B cell (primary cell): ENCODE measurements at regions not wholly inside any gene's neighbourhood (a gene's known extent, or its start where the extent isn't known, plus 50 kb on each side); places are given as distances from the start of the nearest gene placed in this dataset.

ENCODE experiments used
- ATAC-seq: fragments of 200-7000 bp; cut with Tn5 transposase; one replicate; pipeline ENCODE4 v1.10.0; 2021; ENCODE audit warnings: low read depth, mild to moderate bottlenecking, moderate number of reproducible peaks, moderate library complexity
- CTCF ChIA-PET: fragments of 350-600 bp; sonication (Branson Sonifier 250); formaldehyde crosslinking; loops from one replicate; lab custom pipeline; 2021; ENCODE audit warnings: antibody characterized with exemption, inconsistent platforms; lab: Charles Lee
- POLR2A ChIA-PET: fragments of 350-600 bp; sonication (Branson Sonifier 250); formaldehyde crosslinking; loops from one replicate; lab custom pipeline; 2021; ENCODE audit warnings: antibody characterized with exemption; lab: Charles Lee
- DNase-seq: peaks from one replicate; pipeline ENCODE4 v3.0.0; 2013
- H2AFZ ChIP-seq: 2 replicates; pipeline ENCODE4 v1.6.1; 2012; ENCODE audit warnings: mild to moderate bottlenecking, low read depth, low read length; ENCODE audit not compliant: insufficient read depth, poor library complexity, severe bottlenecking
- H3K27ac ChIP-seq, 2 donors: 1 replicate in 1 of 2; 2 replicates in 1 of 2; pipeline ENCODE4 v1.5.1; 2012 to 2013; ENCODE audit warnings: low read length in 2 of 2, mild to moderate bottlenecking in 2 of 2, moderate library complexity in 1 of 2
- H3K27me3 ChIP-seq, 4 experiments: fragments of 200-600 bp in 1 of 4; sonication (generic) in 1 of 4; replicated peaks in 1 of 4; 1 replicate in 2 of 4; 2 replicates in 2 of 4; pipeline versions ENCODE4 v1.6.1 to v1.7.0; 2013 to 2016; ENCODE audit warnings: low read length in 3 of 4, mild to moderate bottlenecking in 2 of 4, mixed read lengths in 1 of 4, moderate library complexity in 1 of 4; ENCODE audit not compliant: insufficient read depth in 4 of 4, control insufficient read depth in 3 of 4; ENCODE audit errors: control extremely low read depth in 1 of 4
- H3K36me3 ChIP-seq, 2 experiments: replicated peaks in 1 of 2; 1 replicate in 1 of 2; 2 replicates in 1 of 2; pipeline versions ENCODE4 v1.6.1 to v1.7.1; 2013; ENCODE audit warnings: low read length in 1 of 2; ENCODE audit not compliant: insufficient read depth in 2 of 2, control insufficient read depth in 1 of 2; ENCODE audit errors: control extremely low read depth in 1 of 2, extremely low read depth in 1 of 2
- H3K4me1 ChIP-seq, 2 donors: fragments of 200-600 bp in 1 of 2; sonication (generic) in 1 of 2; 1 replicate in 1 of 2; 2 replicates in 1 of 2; pipeline versions ENCODE4 v1.5.1 to v1.6.1; 2013 to 2017; ENCODE audit warnings: low read length in 2 of 2; ENCODE audit not compliant: control insufficient read depth in 2 of 2, insufficient read depth in 2 of 2
- H3K4me2 ChIP-seq: replicated peaks from 2 replicates; pipeline ENCODE3; 2012; ENCODE audit warnings: mild to moderate bottlenecking, low read depth, low read length; ENCODE audit not compliant: poor library complexity, severe bottlenecking
- H3K4me3 ChIP-seq, 5 experiments: fragments of 200-600 bp in 1 of 5; sonication (generic) in 1 of 5; 1 replicate in 3 of 5; 2 replicates in 2 of 5; pipeline versions ENCODE4 v1.5.1 to v1.7.0; 2011 to 2016; ENCODE audit warnings: low read length in 4 of 5, mild to moderate bottlenecking in 4 of 5, low read depth in 2 of 5, control low read depth in 1 of 5, moderate library complexity in 1 of 5; ENCODE audit not compliant: insufficient read depth in 1 of 5; ENCODE audit errors: control extremely low read depth in 1 of 5, extremely low read depth in 1 of 5
- H3K79me2 ChIP-seq: fragments of 200-600 bp; sonication (generic); one replicate; pipeline ENCODE4 v1.6.0; 2016; ENCODE audit warnings: low read length; ENCODE audit not compliant: control insufficient read depth, insufficient read depth
- H3K9ac ChIP-seq: fragments of 200-600 bp; sonication (generic); 2 replicates; pipeline ENCODE4 v1.6.1; 2017; ENCODE audit warnings: mild to moderate bottlenecking, low read length, moderate library complexity
- H3K9me3 ChIP-seq, 3 donors: one replicate each; pipeline versions ENCODE4 v1.6.1 to v1.7.1; 2013; ENCODE audit warnings: low read length in 2 of 3; ENCODE audit not compliant: control insufficient read depth in 2 of 3, insufficient read depth in 1 of 3; ENCODE audit errors: control extremely low read depth in 1 of 3
- H4K20me1 ChIP-seq: 2 replicates; pipeline ENCODE4 v1.6.0; 2012; ENCODE audit warnings: mild to moderate bottlenecking, low read length; ENCODE audit not compliant: insufficient read depth, control insufficient read depth, poor library complexity, severe bottlenecking
- H3K27ac Mint-ChIP-seq: one replicate; pipeline ENCODE4 v1.8.0; 2021; ENCODE audit warnings: mixed read lengths
- H3K27me3 Mint-ChIP-seq: one replicate; pipeline ENCODE4 v1.8.0; 2021; ENCODE audit warnings: mixed read lengths
- H3K4me1 Mint-ChIP-seq: one replicate; pipeline ENCODE4 v1.8.0; 2021; ENCODE audit warnings: mixed read lengths
- H3K4me3 Mint-ChIP-seq: one replicate; pipeline ENCODE4 v1.8.0; 2021; ENCODE audit warnings: mixed read lengths
- H3K9me3 Mint-ChIP-seq: one replicate; pipeline ENCODE4 v1.8.0; 2022; ENCODE audit warnings: mixed read lengths; ENCODE audit not compliant: insufficient read depth
- EZH2 ChIP-seq: IDR thresholded peaks from 2 replicates; pipeline ENCODE4 v1.6.1; 2012; ENCODE audit warnings: borderline replicate concordance, low read depth, mild to moderate bottlenecking, moderate library complexity, low read length; ENCODE audit not compliant: insufficient read depth, poor library complexity, severe bottlenecking
- WGBS: methylation state at CpG from one replicate; pipeline ENCODE4 v1.1.5; 2013; ENCODE audit warnings: missing lambda C conversion rate; ENCODE audit not compliant: insufficient coverage; 5-methylcytosine and 5-hydroxymethylcytosine counted together
- intact Hi-C: fragments of 100-400 bp; cut with micrococcal nuclease; formaldehyde crosslinking; loops from one replicate; pipeline ENCODE4 v1.10.0; 2022
- TF ChIP-seq, protein P1 (sequence below): fragments of 200-600 bp; IDR thresholded peaks from one replicate; pipeline ENCODE4 v1.8.0; 2022; ENCODE audit warnings: antibody characterized with exemption, mild to moderate bottlenecking

DNA sequence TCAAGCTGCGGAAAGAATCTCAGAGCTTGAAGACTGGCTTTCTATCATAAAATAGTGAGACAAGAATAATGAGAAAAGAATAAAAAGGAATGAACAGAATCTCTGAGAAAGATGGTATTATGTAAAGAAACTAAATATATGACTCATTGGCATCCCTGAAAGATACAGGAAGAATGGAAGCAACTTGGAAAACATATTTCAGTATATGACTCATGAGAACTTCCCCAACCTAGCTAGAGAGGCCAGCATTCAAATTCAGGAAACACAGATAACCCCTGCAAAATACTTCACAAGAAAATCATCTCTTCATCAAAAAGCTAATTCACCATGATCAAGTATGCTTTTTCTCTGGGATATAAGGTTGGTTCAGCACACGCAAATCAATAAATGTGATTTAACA lies 2318.0 kb downstream of the PCDH9 start:
- Histone ChIP-seq H3K9me3 (no peaks in the 10 kb centered on the region), H3K4me1 (no peaks in the 10 kb centered on the region), H3K27ac (no peak overlapping the region), H3K4me3 (no peak overlapping the region), H4K20me1 (no peaks in the 10 kb centered on the region), H3K4me2 (no peak overlapping the region), H2AFZ (no peak overlapping the region), H3K27me3 (no peaks in the 10 kb centered on the region), H3K9ac (no peak overlapping the region), H3K79me2 (no peaks in the 10 kb centered on the region), H3K36me3 (no peaks in the 10 kb centered on the region)
- intact Hi-C loops: no loop called here
- WGBS: no CpG with 5 or more reads among the region's 2 CpGs
- Mint-ChIP-seq H3K9me3 (peaks cover 9% of the 10 kb centered on the region), H3K4me1 (no peaks in the 10 kb centered on the region), H3K27me3 (no peaks in the 10 kb centered on the region), H3K4me3 (no peak overlapping the region), H3K27ac (no peak overlapping the region)
- DNase-seq: no peak
- no peak for TF ChIP-seq EZH2
- TF ChIP-seq, protein P1, sequence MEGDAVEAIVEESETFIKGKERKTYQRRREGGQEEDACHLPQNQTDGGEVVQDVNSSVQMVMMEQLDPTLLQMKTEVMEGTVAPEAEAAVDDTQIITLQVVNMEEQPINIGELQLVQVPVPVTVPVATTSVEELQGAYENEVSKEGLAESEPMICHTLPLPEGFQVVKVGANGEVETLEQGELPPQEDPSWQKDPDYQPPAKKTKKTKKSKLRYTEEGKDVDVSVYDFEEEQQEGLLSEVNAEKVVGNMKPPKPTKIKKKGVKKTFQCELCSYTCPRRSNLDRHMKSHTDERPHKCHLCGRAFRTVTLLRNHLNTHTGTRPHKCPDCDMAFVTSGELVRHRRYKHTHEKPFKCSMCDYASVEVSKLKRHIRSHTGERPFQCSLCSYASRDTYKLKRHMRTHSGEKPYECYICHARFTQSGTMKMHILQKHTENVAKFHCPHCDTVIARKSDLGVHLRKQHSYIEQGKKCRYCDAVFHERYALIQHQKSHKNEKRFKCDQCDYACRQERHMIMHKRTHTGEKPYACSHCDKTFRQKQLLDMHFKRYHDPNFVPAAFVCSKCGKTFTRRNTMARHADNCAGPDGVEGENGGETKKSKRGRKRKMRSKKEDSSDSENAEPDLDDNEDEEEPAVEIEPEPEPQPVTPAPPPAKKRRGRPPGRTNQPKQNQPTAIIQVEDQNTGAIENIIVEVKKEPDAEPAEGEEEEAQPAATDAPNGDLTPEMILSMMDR: no peak
- no peak for ATAC-seq
- CTCF ChIA-PET: no interaction called here
- POLR2A ChIA-PET: no interaction called here

DNA sequence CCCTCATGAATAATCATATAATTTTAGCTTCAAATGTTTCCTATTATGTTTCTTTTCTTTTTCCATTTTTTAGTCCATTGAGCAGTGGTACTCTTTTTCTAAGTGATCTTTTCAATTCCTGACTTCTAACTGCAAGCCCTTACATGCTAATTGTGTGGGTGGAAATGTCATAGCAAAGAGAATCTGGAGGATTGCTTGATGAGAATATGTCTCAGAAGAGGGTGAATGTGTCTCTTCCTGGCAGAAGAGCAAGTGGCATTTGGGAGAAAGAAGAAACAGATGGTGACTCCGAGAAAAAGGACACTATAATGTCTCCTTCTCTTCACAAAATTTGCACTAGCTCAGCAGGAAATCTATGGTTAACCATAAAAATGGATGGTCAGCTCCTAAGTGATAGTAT lies 2320.0 kb downstream of the PCDH9 start:
- no peak overlapping the region for H3K4me3 ChIP-seq
- ChIA-PET POLR2A (no interaction called here), CTCF (no interaction called here)
- Mint-ChIP-seq H3K4me1 (no peaks in the 10 kb centered on the region), H3K27ac (no peak overlapping the region), H3K4me3 (no peak overlapping the region), H3K9me3 (peaks cover 9% of the 10 kb centered on the region), H3K27me3 (no peaks in the 10 kb centered on the region)
- H3K36me3 ChIP-seq: no peaks in the 10 kb centered on the region
- no CpG with 5 or more reads among the region's 1 CpG for WGBS
- no peaks in the 10 kb centered on the region for H3K4me1 ChIP-seq
- no peak overlapping the region for H3K9ac ChIP-seq
- no peak for TF ChIP-seq EZH2
- TF ChIP-seq, protein P1: no peak
- no peak overlapping the region for H2AFZ ChIP-seq
- H3K79me2 ChIP-seq: no peaks in the 10 kb centered on the region
- intact Hi-C loops: no loop called here
- H3K4me2 ChIP-seq: no peak overlapping the region
- no peak for DNase-seq
- no peaks in the 10 kb centered on the region for H3K9me3 ChIP-seq
- no peak overlapping the region for H3K27ac ChIP-seq
- H3K27me3 ChIP-seq: no peaks in the 10 kb centered on the region
- no peaks in the 10 kb centered on the region for H4K20me1 ChIP-seq
- no peak for ATAC-seq
